HFF-Myc (cell line): ENCODE measurements at regions not wholly inside any gene's neighbourhood (a gene's known extent, or its start where the extent isn't known, plus 50 kb on each side); places are given as distances from the start of the nearest gene placed in this dataset.
A peak's percentile ranks its signal among the peaks of the same experiment; 100 is the strongest.

ENCODE experiments used
- DNase-seq: peaks from one replicate; pipeline ENCODE4 v3.0.0-alpha.2; 2011; ENCODE audit warnings: low read depth; ENCODE audit errors: extremely low read depth
- H3K4me3 ChIP-seq: replicated peaks from 2 replicates; pipeline ENCODE4 v1.5.1; 2011; ENCODE audit warnings: low read depth, mild to moderate bottlenecking, control low read depth, low read length
- CTCF ChIP-seq: IDR thresholded peaks from 2 replicates; pipeline ENCODE4 v1.5.1; 2012; ENCODE audit warnings: mild to moderate bottlenecking, low read depth, low read length, control low read depth; ENCODE audit errors: missing control alignments

- H3K4me3 ChIP-seq, result no peak overlapping the region
- no peak for TF ChIP-seq CTCF
- DNase-seq, result no peak
Measured at GRCh38 chrX:39842281-39842973, 255.3 kb downstream of the BCOR start.

GRCh38 chrX:39843318-39843717 is 254.4 kb downstream of the BCOR start:
- no peak overlapping the region for H3K4me3 ChIP-seq
- no peak for DNase-seq
- no peak for TF ChIP-seq CTCF

GRCh38 chrX:39845233-39845632 is 252.5 kb downstream of the BCOR start:
- no peak for DNase-seq
- H3K4me3 ChIP-seq, result no peak overlapping the region
- TF ChIP-seq CTCF, result no peak

DNA sequence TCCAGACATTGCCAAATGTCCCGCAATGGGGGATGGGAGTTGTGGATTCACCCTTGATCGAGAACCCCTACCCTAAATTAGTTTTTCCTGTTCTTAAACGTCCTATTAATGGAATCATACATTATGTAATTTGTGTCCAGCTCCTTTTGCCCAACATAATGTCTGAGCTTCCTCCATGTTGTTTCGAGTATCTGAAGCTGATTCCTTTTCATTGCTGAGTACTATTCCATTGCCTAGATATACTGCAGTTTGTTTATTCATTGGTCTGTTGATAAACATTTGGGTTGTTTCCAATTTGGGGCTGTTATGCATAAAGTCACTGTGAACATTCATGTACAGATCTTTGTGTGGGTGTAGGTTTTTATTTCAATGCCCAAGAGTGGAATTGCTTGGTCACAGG is 251.3 kb downstream of the BCOR start:
- H3K4me3 ChIP-seq, result no peak overlapping the region
- no peak for TF ChIP-seq CTCF
- DNase-seq, result no peak

GRCh38 chrX:39848243-39848642 is 249.5 kb downstream of the BCOR start:
- no peak for DNase-seq
- TF ChIP-seq CTCF, result no peak
- H3K4me3 ChIP-seq, result no peak overlapping the region

- no peak for TF ChIP-seq CTCF
- DNase-seq, result peak; percentile 75
- no peak overlapping the region for H3K4me3 ChIP-seq
Measured at GRCh38 chrX:39848900-39849299, 248.9 kb downstream of the BCOR start.

DNA sequence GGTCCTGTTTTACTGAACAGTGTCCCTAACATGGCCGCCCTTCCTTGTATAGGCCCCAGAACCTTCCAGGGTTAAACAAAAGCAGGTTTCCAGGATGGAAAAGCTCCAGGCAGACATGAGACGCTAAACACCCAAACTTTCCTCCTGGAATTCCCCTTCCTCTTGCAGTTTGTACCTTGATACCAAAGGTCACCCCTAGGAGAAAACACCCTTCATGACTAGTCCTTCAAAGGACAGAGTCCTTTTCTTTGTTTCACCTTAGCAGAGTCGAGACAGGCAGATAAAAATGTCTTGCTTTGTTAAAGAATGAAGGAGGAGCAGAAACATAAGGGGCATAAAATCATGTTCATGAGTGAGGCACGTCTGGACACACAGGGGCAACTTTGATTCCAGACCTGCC is 247.5 kb downstream of the BCOR start:
- DNase-seq, result no peak
- TF ChIP-seq CTCF, result no peak
- H3K4me3 ChIP-seq, result no peak overlapping the region
